Hippocampal formation (tissue), 2 donors: ENCODE measurements at regions not wholly inside any gene's neighbourhood (a gene's known extent, or its start where the extent isn't known, plus 50 kb on each side); places are given as distances from the start of the nearest gene placed in this dataset.

Experiments used
- DNase-seq, 2 donors: peaks; one replicate each; lab custom pipeline; 2025; lab: John Stamatoyannopoulos, UW

- no peak for DNase-seq
These were observed 256.3 kb upstream of the SEMA6D start for GRCh38 chr15:47460795-47461573.

DNA sequence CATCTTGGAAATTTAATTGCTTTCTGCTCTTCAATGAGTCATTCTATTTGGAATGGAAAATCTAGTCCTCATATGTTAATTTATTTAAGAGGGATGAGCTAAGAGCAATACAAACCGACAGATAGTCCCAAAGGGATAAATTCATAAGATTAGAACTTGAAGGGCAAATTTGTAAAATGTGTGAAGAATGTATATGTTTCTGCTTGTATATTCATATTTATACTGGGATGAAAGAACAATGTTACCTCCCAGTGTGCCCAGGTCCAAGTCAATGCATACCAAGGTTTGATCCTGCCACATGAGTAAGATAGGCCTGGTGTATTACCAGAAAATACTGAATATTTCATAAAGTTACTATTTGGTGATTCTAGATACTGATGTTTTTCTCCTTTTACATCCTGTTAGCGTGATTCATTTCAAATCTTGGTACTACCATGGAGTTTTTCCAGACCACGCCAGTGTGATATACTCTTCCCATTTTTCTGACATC lies 255.6 kb upstream of the SEMA6D start:
- no peak for DNase-seq

- no peak for DNase-seq
These were observed 250.9 kb upstream of the SEMA6D start for GRCh38 chr15:47466357-47466756.

DNA sequence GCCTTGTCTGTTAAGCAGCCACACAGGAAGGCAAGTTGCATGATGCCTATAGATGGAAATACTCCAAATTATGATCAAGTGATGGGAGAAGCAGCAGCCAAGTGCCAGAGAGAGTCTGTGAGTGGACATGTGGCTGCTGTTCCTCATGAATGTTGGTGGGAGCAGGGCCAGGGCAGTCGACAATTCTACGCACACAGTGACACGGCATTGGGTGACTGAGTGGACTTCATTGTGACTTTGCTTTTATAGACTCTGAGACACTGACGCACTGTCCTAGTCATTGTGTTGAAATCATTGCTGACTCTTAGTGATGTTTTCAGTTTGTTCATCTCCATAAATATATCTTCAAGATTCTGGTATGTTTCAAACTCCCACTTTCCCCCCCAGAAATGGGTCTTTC lies 246.3 kb upstream of the SEMA6D start:
- no peak for DNase-seq

DNA sequence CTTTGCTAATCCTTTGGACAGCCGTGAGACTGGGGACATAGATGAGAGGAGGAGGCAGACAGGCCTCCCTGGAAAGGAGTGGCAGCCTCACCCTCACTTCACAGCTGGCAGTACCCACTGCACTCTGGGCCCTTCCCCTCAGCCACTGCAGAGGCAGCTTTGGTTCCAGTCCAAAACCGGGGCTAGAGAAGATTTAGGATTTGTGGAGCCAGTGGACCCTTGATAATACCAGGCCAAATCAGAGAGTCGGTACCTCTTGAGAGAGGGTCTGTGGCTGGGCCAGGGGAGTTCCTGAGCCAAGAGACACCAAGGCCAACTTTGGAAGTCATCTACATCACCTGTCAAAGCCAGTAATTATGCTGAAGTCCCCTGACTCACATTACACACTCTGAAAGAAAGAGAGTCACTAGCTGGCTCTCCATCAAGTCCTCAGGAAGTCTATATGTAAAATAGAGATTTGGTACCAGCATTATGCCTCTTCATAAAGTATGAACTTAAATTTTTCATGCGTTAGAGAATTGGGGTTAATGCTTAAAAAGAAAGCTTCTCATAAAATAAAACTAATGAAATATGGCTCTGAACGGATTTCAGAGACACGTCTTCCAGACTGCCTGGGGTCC lies 244.1 kb upstream of the SEMA6D start:
- no peak for DNase-seq

- peak; percentile 11 to 47 for DNase-seq
These were observed 243.5 kb upstream of the SEMA6D start for GRCh38 chr15:47473832-47474231.

DNA sequence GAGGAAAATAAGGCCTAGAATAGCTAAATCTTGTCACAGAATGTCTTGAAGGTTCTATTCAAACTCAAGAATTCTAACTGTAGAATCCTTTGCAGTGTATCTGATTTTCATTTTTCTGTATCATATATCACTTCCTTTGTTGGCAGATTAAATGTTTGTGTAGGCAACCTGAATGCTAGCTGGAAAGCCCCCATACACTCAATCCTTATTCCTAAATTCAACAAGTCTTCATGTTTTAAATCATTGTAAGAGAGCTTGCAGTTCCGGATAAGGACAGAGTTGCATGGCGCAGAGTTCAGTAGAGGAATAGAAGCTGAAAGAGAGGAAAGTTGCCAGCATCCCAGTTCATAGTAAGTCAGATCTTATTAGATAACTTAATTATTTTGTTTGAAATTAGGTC lies 242.0 kb upstream of the SEMA6D start:
- DNase-seq = no peak

GRCh38 chr15:47477341-47477740 lies 240.0 kb upstream of the SEMA6D start:
- no peak for DNase-seq

- DNase-seq = no peak
These were observed 233.2 kb upstream of the SEMA6D start for GRCh38 chr15:47484059-47484458.

DNA sequence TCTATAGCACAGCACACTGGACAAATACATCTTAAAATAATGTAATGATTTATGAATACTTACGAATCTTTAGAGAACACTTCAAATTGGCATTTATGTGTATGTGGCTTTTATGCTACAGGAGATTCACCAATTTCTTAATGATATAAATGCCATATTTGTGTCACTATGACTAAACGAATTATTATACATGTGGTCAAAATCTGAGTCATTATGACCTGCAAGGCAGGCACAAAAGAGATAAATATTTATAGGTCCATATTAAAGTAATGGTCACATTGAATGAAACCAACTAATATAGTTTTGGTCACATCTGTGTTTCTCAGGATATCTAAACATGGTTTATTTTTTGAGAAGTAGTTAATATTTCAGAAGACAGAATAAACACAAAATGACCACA lies 232.3 kb upstream of the SEMA6D start:
- no peak for DNase-seq

GRCh38 chr15:47485419-47485818 lies 231.9 kb upstream of the SEMA6D start:
- no peak for DNase-seq

DNA sequence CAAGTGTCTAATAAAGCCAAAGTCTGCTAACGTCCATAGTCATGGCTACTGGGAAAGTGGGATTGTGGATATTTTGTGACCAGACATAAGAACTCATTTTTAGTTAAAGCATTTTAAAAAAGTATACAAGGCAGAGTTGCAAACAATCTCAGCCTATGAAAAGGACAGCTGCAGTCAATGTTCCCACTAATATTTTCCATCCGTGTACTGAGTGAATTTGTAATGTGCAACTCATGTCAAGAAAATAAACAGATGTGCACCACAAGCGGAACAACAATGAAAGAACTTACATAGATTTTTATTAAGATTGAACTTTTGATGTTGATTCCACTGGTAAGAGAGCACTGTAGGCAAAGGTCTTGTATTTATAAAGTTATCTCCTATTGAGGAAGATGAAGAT lies 231.3 kb upstream of the SEMA6D start:
- no peak for DNase-seq

GRCh38 chr15:47492195-47492594 lies 225.1 kb upstream of the SEMA6D start:
- DNase-seq = no peak

DNA sequence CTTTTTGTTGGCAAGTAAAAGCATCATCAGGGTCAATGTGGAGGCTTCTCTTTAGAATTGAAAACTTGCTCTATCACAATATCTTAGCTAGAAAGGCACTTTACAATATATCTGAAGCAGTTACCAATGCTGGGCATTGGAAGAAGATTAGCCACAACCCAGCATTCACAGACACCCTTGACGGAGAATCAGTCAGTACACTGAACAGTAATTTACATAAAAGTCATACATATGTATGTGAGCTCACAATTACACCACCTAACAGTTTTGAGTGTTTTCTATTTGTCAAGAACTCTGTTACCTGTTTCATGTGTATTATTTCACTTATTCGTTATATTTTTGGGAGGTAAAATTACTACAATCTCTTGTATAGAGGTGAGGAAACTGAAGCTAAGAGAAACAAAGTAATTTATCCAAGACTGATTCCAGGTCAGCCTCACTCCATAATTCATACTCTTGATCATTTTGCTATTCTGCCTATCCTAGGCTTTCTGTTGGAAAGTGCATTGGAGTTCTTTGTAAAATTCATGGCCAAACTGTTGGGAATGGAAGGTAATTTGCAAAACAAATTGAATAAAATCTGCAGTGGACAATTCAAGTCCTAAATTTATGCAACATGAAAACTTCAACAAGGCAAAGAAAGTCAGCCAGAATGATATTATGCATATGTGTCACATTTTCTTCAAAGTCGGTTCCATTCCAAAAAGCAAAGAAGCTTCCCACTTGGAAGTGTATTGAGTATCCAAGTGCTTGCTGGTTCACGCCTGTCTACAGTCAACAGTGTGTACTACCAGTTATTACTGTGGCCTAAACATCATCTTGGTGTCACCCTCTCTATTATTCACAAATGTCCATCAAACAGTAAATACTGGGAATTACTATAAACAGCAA lies 223.7 kb upstream of the SEMA6D start:
- DNase-seq = no peak

DNA sequence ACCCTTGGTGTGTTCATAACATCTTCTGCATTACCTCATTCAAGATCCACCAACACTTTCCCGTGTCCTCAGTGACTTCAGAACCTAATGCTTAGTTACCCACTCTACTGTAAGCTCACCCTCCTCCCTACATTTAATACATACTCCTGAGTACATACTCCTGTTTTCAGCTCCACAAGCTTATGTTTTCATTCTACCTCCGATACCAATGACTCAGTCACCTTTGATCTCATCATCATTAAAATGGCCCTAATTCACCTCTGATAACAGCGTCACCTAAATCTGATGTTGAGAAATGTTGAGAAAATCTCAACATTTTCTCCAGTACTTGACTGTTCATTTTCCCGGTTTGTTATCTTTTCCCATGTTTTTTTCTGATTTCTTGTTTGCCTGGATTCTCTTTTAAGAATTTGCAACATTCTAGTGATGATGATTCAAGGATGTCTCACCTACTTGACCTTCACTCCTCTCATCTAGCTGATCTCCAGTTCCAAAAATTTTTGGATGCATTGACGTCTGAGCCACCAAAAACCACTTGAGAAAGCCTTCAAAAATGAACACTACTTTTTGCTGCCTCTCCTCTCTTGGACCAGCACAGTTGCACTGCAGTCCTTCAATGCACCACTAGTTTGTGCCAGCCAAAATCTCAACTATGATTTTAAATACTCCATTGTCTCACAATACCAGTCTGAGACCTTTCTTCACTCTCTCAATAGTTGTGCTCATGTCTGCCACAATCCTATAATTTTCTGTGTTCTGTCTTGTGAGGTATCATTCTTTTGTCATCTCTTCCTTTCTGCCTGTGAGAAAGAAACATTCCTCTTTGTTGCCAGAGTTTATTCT lies 220.7 kb upstream of the SEMA6D start:
- no peak for DNase-seq

- DNase-seq = no peak
These were observed 216.5 kb upstream of the SEMA6D start for GRCh38 chr15:47500842-47501241.

- DNase-seq = no peak
These were observed 215.3 kb upstream of the SEMA6D start for GRCh38 chr15:47502041-47502440.

- no peak for DNase-seq
These were observed 213.4 kb upstream of the SEMA6D start for GRCh38 chr15:47503876-47504275.

- DNase-seq = peak in 1 of 2 donors; percentile 17
These were observed 212.6 kb upstream of the SEMA6D start for GRCh38 chr15:47504624-47505256.

DNA sequence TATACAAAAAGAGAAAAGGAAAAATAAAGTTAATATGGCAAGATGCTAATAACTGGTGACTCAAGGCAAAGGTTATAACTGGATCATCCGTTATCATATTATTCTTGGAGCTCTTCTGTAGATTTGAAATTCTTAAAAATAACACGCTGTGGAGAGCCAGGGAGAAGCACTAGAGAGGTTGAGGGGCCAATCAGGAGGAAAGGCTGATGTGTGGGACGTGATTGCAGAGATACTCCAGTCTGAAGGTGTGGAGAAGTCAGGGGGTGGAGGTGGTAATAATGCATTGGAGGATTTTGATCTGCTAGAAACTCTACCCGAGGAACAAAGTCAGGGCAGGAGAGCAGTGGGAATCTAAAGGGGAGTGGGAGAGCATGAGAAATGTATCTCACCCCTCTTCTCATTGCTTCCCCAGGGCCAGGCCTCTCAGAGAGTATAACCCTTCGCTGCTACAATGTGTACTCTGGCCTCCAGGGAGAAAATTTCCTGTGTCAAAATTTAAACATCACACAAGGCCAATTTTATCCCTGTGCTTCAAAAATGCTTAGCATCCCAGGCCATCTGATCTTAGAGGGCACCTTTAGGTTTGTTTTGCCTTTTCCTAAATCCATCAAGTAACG lies 211.5 kb upstream of the SEMA6D start:
- no peak for DNase-seq
